ENCODE measurements at regions not wholly inside any gene's neighbourhood (a gene's known extent, or its start where the extent isn't known, plus 50 kb on each side); places are given as distances from the start of the nearest gene placed in this dataset.

- TF ChIP-seq POLR2A (IDR thresholded peaks at IDR 0.05) (no peak), POLR2AphosphoS5 (IDR thresholded peaks at IDR 0.05) (no peak)
Measured at GRCh38 chr1:234908571-234908970, 220.1 kb downstream of the TOMM20 start.

Data from breast epithelium (tissue), 3 donors.